ENCODE measurements at regions not wholly inside any gene's neighbourhood (a gene's known extent, or its start where the extent isn't known, plus 50 kb on each side); places are given as distances from the start of the nearest gene placed in this dataset.
"Not testable (repeated sequence)": the region's sequence is repeated elsewhere in the genome, so short reads cannot be mapped to it uniquely, and the experiment has no call there.

DNA sequence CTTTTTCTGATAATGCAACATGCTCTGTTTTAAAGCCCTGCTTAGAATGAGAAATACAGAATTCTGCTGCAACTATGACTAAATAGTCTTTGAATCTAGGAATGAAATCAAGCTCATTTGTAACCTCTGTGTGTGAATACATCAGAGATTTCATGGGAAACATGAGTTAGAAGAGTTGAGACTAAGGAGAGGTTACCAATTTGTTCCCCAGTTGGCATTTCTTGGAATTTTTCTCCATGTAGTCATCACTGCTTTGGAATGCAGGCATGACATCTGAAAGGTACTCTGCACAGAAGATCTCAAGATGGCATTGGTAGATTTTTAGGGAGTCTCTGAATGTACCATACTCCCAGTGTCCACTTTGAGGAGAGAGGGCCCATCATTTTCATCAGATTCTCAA is 237.2 kb downstream of the TFAP2A start:
- DNase-seq (ENCODE audit: low spot score): no peak

DNA sequence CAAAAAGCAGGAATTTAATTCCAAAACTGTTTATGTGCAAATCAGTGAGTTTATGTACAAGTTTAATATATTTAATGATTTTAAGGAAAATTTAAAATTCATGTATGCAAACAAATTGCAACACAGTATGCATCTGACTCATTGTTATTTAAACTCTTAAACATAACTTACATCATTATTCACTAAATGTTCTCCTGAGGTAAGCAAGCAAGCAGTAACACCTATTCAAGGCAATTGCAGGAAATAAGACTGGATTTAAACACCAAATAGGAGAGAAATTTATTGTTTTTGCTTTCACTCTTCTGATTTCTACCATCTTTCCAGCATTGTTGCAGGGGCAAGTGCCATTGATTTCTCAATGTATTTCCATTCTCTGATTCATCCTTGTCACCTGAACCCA is 239.5 kb downstream of the TFAP2A start:
- no peak for DNase-seq (ENCODE audit: low spot score)

DNA sequence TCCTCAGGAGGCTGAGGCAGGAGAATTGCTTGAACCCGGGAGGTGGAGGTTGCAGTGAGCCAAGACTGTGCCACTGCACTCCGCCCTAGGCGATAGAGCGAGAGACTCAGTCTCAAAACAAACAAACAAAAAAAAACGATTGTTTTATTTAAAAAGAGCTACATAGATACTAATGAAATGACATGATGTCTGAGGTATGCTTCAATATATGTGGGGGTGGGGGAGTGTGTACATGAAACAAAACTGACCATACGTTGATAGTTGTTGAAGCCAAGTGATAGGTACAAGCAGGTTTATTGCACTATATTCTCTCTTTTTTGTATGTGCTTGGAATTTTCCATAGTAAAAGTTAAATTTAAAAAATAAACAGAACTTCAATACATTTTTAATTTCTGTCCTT is 240.1 kb downstream of the TFAP2A start:
- DNase-seq (ENCODE audit: low spot score): no peak

DNA sequence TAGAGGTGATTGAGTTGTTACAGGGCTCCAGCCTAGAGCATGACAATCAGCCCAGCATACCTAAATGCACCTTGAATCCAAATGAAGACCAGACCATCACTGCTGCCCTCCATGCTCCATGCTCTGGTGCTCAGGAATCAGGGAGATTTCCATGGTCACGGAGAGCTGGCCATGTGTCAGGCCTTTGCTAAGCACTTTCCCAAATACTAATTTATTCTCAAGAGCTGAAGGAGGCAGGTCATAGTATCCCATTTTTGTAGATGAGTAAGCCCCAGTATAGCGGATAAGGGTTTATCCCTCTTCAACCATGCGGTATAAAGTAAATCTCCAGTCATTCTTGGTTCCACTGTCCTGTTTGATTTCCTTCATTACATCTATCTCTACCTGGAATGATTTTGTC is 240.8 kb downstream of the TFAP2A start:
- no peak for DNase-seq (ENCODE audit: low spot score)

DNA sequence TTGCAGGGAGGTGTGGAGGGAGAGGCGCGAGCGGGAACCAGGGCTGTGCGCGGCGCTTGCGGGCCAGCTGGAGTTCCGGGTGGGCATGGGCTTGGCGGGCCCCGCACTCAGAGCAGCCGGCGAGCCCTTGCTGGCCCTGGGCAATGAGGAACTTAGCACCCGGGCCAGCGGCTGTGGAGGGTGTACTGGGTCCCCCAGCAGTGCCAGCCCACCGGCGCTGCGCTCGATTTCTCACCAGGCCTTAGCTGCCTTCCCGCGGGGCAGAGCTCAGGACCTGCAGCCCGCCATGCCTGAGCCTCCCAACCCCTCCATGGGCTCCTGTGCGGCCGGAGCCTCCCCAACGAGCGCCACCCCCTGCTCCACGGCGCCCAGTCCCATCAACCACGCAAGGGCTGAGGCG is 243.2 kb downstream of the TFAP2A start:
- DNase-seq (ENCODE audit: low spot score): not testable (repeated sequence)

DNA sequence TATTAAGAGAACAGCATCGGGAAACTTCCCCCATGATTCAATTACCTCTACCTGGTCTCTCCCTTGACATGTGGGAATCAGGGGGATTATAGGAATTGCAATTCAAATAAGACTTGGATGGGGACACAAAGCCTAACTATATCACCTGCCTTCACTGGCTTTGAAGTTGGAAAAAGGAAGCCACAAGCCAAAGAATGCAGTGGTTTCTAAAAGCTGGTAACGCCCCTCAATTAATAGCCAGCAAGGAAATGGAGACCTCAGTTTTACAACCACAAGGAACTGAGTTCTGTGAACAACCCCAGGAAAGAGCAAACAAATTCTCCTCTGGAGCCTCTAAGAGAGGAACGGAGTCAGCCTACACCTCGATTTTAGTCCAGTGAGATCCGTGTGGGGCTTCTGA is 244.1 kb downstream of the TFAP2A start:
- no peak for DNase-seq (ENCODE audit: low spot score)

DNA sequence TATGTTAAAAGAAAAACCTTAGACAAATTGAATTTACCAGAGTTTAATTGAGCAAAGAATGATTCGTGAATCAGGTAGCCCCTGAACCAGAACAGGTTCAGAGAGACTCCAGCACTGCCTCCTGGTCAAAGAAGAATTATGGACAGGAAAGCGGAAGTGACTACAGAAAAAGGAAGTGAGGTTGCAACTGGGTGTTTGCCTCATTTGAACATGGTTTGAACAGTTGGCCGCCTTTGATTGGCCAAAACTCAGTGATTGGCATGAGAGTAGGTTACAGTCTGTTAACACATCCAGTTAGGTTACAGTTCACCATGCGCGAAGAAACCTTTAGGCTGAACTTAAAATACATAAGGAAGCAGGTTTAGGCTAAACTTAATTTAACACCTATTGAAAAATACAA is 248.8 kb downstream of the TFAP2A start:
- no peak for DNase-seq (ENCODE audit: low spot score)

DNA sequence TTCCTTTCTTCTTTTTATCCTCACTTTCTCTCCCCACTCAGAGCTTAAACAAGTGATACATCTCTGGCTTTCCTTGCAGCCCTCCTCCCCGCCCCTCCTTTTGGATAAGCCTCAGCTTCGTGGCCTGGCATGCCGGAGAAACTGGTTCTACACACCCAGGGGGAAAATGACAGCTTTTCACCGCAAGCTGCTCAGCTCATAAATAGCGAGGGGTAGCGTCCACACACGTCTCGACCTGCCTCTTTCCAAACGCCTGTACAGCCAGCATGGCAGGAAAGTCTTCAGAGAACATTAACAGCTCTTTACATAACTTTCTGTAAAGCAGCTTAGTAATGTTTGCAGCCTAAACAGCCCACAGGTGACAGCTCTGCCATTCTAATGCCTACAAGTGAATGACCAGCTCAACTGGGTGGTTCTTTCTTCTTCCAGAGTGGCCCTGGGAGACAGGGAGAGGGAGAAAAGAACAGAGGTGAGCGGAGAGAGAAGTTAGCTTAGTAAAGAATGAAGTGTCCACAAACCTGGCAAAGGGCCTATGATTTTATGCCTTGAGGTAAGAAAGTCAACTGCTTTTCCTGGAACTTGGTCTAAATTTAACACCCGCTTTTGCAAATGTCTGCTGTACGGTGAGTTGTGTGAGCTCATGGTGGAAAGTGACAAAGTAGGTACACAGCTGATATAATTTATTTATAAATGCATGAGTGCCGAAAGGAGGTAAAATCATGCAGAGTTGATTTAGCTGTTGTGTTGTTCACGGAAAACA is 251.5 kb downstream of the TFAP2A start:
- no peak for DNase-seq (ENCODE audit: low spot score)

DNA sequence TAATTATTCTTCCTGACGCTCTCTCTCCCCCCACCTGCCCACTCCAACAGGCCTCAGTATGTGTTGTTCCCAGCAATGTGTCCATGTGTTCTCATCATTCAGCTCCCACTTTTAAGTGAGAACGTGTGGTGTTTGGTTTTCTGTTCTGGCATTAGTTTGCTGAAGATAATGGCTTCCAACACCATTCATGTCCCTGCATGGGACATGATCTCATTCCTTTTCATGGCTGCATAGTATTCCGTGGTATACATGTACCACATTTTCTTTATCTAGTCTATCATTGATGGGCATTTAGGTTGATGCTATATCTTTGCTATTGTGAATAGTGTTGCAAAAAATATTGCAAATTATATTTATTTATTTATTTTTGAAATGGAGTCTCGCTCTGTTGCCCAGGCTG is 258.0 kb downstream of the TFAP2A start:
- no peak for DNase-seq (ENCODE audit: low spot score)

DNA sequence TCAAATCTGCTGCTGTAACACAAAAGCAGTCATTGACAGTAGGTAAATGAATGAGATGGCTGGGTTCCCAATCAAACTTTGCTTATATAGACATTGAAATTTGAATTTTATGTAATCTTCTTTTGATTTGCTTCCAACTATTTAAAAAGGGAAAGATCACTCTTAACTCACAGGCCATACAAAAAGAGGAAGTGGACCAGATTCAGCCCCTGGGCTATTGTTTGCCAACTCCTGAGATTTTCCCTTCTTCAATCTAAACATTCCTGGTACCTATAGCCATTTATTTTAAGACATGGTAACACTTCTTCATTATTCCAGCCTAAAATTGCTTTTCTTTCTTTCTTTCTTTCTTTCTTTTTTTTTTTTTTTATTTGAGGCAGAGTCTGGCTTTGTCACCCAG is 260.6 kb downstream of the TFAP2A start:
- no peak for DNase-seq (ENCODE audit: low spot score)

DNA sequence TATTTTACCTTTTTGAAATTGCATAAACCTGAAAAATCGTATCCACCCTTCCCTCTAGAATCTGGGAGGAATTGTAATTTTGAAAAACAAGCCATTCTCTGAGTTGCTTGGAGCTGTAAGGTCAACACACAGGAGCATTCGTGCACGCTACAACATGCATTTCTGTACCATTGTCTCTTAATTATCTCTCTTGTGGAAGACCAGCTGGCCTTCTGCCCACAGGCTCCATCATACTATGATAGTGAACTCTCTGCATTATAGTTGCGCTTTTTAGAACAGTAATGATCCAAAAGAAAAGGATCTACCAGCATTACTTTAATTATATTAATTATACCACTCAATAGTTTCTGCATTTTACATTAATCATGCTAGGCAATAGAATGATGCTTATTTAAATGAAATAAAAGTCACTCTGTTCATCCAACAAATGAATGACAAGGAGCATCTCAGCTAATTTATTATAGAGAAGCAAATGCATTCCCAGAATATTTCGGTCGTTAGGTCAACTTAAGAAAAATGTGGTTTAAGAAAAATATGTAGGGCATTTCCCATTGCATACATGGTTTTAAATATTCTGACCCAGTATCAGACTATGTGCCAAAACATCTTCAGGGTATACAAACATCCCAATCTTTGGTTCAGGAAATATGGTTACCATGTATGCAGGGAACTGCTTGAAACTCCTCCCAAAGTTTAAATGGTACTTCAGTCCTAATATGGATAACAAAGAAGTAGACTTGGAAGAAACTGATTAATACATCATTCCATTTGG is 263.5 kb downstream of the TFAP2A start:
- no peak for DNase-seq (ENCODE audit: low spot score)

DNA sequence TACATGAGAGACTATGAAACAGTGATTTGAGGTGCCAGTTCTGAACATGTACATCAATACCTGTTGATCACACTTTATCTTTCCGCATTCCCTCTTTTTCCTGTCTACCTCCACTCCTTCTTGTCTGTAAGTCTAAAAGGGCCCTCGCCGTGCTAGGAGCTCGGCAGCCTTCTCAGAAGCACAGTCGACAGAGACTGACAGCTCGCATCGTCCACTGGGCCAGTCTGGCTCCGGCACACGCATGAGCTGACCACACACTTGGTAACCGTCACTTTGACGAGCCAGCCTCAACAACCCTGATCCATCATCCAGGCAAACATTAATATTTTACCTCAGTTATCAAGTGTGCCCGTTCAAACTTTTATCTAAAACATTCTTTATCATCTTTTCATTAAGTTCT is 265.3 kb downstream of the TFAP2A start:
- DNase-seq (ENCODE audit: low spot score): no peak

DNA sequence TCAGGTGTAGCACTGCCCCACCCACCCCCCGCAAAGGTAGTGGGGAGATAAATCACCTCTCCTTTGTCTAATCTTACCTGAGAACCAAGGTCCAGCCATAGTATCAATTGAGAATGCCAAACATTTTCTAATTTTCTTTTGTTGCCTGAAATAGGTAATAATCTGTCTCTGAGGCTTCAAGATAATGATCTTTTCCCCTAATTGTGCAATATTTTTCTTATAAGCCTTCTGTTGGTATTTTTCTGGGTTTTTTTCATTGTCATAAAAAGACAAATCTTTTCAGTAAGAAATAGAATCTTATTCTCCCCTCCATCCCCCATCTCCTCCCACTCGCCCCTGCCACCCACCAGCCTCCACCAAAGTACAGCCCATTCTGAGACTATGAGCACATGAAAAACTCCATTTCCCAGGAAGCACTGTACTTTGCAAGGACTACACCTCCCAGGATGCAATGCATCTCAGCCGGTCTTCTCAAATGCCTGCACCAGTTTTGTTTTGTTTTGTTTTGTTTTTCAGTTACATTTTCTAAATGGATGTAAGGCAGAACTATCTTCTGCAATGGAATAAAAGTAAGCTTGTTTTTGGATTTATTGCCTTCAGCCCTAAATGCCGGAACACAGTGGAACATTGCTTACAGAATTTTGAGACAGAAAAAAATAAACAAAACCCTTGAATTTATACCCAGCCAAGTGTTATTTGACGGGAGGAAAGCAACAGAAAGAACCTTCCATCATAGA is 268.0 kb downstream of the TFAP2A start:
- DNase-seq (ENCODE audit: low spot score): peak; percentile 12

DNA sequence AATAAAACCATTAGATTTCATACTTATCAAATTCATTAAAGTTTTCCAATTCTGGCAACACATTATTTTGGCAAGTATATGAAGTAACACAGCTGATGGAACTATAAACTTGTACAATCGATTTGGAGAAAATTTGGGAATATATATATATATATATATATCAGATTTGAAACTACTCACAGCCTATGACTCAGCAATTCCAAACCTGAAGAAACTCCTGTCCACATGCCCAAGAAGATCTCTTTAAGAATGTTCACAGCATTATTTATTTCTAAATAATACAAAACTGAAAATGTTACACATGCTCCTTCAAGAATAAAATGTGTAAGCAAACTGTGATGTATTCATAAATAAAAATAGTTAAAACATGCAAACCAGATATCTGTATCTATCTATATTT is 270.1 kb downstream of the TFAP2A start:
- DNase-seq (ENCODE audit: low spot score): no peak

DNA sequence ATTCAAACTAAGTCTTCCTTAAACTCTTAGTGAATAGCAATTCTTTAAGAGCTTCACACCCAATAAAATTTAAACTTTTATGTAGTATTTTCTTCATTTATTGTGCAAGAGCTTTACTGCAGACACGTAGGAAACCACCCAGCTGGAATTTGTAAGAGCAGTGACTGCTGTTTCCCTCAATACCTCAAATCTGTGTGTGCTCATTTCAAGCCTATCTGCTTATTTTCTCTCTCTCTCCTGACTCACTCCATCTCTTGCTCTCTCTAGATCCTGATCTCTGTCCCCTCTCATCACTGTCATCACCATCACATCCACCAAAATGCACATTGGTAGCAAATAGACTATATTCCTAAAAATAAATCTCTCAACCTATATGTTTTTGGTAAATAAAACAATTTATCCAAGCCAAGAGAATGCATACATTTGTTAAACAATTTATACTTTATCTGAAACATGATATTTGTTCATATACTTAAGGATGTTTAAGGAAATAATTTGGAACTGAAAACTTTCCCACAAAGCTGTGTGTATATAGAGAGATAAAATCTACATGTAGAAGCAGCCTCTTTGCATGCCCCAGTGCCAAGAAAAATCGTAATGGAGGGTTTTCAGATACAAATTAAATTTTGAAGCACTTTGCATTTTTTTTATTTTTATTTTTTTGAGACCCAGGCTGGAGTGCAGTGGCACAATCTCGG is 273.0 kb downstream of the TFAP2A start:
- DNase-seq (ENCODE audit: low spot score): no peak

DNA sequence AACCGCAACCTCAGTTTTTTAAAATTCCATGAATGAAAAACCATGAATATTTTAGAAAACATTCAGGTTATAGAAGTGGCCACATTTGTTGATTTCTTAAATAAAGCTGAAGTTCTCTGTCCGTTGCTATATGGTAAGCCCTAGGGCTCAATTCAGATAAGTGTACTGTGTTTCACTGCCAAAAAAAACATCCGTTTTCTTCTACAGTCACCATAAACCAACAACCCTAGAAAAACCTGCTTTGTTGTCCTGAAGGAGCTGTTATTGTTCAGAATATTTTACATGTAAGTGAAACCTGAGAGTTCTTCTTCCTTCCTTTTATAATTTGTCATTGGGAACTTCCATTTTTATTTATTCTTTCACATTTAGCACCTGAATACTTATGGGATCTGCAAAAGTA is 274.1 kb downstream of the TFAP2A start:
- no peak for DNase-seq (ENCODE audit: low spot score)

DNA sequence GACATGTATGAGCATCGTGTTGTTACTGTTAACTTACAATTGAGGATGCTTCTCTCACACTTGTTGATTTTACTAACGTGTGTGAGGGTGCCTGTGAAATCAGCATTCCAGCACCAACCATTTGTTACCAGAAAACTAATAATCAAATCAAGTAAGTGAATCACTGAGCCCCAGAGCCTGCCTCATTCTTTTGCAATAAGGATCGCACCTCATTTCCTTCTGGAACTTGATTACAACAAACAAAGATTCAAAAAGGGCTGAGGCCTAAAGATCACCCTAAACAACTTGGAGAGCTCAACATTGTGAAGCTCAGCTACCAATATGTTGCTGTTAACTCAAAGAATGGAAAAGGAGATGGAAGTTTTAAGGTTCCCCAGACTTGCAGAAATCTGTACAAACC is 274.7 kb downstream of the TFAP2A start:
- DNase-seq (ENCODE audit: low spot score): no peak

DNA sequence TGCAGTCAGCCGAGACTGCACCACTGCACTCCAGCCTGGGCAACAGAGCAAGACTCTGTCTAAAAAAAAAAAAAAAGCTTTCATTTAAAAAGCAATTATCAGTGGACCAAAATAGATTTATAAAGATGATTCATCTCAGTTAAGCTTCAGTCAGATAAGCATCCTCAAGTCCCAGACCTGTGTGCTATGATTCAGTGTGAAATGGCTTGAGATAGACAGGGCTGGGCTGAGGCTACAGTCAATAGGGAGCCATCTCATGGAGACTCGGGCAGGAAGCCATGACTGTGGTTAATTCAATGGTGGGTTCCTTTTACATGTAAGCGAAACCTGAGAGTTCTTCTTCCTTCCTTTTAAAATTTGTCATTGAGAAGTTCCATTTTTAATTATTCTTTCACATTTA is 276.0 kb downstream of the TFAP2A start:
- no peak for DNase-seq (ENCODE audit: low spot score)

DNA sequence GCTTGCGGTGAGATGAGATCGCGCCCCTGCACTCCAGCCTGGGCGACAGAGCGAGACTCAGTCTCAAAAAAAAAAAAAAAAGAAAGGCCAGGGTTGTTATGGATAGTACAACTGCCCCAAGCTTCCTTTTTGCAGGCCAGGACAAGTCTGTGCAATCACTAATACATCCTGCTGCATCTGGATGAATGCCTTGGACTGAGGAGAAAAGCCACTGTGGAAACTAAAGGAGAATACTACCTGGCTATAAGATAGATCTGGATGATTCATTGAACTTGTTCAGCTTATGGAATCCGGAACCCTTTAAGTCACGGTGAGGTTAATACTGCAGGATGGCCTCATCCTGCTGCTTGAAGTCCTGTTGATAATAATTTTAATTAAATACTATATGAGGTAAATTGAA is 278.2 kb downstream of the TFAP2A start:
- no peak for DNase-seq (ENCODE audit: low spot score)

DNA sequence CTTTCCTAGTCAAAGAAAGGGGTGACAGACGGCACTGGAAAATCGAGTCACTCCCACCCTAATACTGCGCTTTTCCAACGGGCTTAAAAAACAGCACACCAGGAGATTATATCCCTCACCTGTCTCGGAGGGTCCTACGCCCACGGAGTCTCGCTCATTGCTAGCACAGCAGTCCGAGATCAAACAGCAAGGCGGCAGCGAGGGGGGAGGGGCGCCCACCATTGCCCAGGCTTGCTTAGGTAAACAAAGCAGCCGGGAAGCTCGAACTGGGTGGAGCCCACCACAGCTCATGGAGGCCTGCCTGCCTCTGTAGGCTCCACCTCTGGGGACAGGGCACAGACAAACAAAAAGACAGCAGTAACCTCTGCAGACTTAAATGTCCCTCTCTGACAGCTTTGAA is 280.7 kb downstream of the TFAP2A start:
- DNase-seq (ENCODE audit: low spot score): not testable (repeated sequence)

DNA sequence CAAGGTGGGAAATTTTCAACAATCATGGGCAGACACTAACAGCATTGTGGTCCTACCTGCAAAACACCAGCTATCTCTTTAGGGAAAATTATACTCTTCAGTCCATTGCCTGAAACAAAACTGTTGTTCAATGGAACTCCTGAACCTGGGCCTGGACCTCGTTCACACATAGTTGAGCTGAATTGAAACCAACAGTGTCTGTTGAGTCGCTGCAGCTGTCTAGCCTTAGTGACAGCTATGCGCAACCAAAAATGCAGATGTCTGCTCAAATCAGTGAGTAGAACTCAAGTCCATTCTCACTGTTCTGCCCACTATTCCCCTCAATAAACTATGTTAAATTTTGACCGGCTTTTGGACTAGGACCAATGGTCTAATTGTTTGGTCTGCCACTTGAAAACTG is 286.2 kb downstream of the TFAP2A start:
- DNase-seq (ENCODE audit: low spot score): no peak

DNA sequence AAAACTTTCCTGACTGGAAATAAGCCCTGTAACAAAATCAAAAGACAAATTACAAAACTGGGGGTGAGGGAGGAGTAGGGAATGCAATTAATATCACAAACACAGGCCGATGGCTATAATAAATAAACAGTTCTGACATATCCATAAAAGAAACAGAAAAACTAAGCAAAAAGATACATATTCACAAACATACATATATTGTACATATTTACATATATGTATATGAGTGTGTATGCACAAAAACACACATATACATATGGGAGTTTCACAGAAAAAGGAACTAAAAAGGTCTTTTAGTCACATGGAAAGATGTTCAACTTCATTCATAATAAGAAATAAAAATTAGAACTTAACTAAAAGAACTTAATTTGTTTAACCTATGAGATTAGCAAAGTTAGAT is 292.7 kb downstream of the TFAP2A start:
- no peak for DNase-seq (ENCODE audit: low spot score)

Measured in germinal center (tissue), 1 donor.